GM12873 (cell line): ENCODE measurements at regions not wholly inside any gene's neighbourhood (a gene's known extent, or its start where the extent isn't known, plus 50 kb on each side); places are given as distances from the start of the nearest gene placed in this dataset.

Source experiments
- TF ChIP-seq, protein P1 (sequence below): IDR thresholded peaks from 2 replicates; pipeline ENCODE4 v1.5.1; 2012; ENCODE audit warnings: low read depth, mild to moderate bottlenecking, moderate library complexity, low read length, control low read depth; ENCODE audit not compliant: insufficient read depth; ENCODE audit errors: missing control alignments

DNA sequence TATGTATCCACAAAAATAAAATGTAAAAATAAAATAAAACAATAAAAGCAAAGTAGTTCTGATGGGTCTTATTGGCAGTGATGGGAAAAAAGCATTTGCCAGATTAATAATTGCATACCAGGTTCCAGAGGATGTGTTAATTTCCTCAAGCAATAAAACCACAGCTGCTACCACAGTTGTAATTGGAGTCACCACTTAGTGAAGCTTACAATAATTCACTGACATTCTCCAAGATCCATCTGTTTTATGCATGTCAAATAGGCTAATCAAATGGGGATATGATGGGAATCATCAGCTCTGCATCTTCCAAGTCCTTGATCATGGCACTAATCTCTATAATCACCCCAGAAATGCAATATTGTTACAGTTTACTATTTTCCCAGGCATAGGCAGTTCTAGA, 123.5 kb upstream of the EMCN start:
- TF ChIP-seq, protein P1, sequence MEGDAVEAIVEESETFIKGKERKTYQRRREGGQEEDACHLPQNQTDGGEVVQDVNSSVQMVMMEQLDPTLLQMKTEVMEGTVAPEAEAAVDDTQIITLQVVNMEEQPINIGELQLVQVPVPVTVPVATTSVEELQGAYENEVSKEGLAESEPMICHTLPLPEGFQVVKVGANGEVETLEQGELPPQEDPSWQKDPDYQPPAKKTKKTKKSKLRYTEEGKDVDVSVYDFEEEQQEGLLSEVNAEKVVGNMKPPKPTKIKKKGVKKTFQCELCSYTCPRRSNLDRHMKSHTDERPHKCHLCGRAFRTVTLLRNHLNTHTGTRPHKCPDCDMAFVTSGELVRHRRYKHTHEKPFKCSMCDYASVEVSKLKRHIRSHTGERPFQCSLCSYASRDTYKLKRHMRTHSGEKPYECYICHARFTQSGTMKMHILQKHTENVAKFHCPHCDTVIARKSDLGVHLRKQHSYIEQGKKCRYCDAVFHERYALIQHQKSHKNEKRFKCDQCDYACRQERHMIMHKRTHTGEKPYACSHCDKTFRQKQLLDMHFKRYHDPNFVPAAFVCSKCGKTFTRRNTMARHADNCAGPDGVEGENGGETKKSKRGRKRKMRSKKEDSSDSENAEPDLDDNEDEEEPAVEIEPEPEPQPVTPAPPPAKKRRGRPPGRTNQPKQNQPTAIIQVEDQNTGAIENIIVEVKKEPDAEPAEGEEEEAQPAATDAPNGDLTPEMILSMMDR, result no peak

DNA sequence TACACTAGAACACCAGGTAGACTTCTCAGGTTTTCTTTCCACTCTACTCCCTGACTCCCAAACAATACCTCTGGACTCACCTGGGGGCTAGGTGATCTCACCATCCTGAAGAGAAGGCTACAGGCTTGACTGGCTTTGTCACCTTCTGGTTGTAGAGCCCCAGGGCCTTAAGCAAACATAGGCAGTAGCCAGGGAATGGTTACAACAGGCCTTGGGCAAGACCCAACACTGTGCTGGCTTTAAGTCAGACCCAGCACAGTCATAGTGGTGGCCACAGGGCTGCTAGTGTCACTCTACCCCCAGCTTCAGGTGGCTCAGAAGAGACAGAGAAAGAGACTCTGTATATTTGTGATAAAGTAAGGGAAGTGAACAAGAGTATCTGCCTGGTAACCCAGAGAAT, 118.1 kb upstream of the EMCN start:
- TF ChIP-seq, protein P1, result no peak

DNA sequence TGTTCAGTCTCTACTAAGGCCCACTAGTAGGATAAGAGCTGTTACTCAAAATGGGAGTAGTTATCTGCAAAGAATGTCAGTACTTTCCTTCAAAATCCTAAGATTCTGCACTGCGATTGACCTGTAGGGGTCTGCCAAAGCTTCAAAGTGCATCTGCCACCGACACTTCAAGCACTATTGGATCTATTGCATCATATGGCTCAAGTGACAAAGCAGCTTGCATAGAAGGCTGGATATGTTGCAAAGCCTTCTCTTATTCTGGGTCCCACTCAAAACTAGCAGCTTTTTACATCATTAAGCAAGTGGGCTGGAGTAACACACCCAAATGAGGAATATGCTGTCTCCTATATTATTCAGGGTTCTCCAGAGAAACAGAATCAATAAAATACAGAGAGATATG, 115.4 kb upstream of the EMCN start:
- TF ChIP-seq, protein P1, result no peak

DNA sequence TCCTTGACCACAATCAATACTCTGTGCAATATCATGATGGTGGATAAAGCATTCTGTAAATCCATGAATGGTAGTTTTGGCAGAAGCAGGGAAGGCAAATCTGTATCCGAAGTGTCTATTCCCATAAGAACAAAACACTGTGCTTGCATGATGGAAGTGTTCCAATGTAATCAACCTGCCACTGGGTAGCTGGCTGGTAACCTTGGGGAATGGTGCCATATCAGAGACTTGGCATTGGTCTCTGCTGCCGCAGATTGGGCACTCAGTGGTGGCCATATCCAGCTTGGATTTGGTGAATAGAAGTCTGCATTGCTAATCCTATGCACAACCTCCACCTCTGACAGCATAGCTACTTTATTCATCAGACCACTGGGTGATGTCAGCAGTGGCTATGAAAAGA, 114.3 kb upstream of the EMCN start:
- TF ChIP-seq, protein P1, result no peak

DNA sequence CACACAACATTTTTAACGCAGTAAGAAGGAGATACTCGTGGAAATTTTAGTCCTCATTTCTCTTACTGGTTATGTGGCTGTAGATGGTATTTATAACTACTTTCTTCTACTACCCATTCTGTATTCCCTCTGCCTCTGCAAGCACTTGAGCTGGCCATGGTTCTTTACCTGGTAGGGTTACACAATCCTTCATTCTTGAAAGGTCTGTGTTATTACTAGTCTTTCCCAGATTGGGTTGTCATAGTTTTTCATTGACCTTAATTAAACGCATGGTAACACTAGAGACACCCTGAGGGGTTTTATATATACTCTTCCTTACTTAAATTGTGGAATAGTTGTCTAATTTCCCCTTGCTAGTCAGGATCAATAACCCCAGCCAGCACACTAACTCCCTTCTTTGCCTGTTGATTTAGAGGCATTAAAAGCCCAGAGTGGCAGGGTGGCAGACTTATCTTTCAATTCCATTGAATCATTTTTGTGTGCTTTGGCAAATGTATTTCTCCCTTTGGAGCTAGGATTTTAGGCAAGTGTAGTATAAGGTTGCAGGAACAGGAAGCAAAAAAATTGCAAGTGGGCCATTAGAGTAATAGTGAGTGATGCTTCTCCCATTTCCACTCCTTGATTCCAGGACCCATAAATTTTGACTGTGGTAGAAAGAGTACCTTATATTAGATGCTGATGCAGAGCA, 113.6 kb upstream of the EMCN start:
- TF ChIP-seq, protein P1, result no peak

DNA sequence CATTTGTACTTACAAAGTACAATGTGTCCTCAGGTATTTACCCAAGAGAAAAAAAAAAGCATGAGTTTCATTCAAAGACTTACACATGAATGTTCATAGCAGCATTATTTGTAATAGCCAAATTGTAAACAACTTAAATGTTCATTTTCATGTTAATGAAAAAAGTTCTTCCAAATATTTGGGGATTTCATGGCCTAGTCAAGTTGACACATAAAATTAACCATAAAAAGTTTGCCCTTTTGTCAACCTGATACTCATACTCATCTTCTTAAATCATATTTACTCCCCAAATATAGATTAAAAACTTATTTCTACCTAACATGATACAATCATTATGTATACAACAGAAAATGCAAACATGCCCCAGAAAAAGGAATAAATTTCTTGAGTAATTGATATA, 112.5 kb upstream of the EMCN start:
- TF ChIP-seq, protein P1, result no peak

DNA sequence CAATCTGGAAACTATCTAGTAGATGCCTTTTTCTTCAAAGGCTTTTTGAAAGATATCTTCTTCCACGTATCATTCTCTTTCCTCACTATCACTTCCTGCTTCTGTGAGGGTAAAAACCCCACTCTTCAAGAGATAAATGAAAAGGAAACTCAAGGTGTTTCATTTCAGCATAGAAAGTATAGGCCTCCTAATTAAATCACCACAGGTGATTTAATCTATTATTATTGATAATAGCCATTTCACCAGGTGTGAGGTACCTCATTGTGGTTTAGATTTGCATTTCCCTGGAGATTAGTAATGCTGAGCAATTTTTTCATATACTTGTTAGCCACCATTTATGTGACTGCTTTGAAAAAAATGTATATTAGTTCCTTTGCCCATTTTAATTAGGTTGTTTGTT, 92.0 kb upstream of the EMCN start:
- TF ChIP-seq, protein P1, result no peak

DNA sequence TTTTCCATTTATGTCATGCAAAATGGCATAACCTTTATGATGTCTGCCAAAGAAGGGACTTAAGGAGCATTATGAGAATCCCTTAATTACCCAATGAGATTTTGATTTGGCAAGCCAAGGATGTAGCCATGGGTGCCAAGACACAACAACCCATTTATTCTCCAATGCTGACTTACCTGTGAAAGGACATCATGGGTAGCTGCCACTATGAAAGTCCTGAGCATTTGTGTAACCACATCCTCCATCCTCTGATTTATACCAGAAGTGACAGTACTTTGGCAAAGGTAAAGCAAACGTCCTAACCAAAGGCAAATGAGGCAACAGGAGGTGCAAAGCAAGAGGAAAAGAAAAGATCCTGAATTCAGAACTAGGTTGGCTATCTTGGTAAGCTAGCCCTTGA, 87.3 kb upstream of the EMCN start:
- TF ChIP-seq, protein P1, result no peak
